WI38 (cell line): ENCODE measurements at regions not wholly inside any gene's neighbourhood (a gene's known extent, or its start where the extent isn't known, plus 50 kb on each side); places are given as distances from the start of the nearest gene placed in this dataset.
"Not testable (repeated sequence)": the region's sequence is repeated elsewhere in the genome, so short reads cannot be mapped to it uniquely, and the experiment has no call there.

Source experiments
- H3K4me3 ChIP-seq: 2 replicates; pipeline ENCODE4 v1.5.1; 2011; ENCODE audit warnings: low read depth, mild to moderate bottlenecking, control low read depth, low read length
- TF ChIP-seq, protein P1 (sequence below): IDR thresholded peaks from 2 replicates; pipeline ENCODE4 v1.5.1; 2012; ENCODE audit warnings: low read depth, mild to moderate bottlenecking, control low read depth, low read length

DNA sequence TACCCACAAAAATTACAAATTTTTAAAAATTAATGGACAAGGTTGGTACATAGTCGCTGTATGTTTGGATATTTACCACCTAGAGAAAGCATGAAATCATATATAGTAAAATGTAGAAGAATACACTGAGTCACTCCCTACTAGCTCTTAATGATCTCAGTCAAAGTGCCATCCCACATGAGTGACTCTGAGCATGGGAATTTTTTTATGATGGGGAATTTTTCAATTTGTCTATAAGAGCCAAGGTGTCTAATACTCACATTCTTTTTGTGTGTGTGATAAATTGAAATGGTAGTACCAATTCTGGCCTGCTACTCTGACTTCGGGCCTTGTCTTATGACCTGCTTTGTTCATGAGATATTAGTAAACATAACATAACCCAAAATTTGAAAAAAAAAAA lies 483.2 kb downstream of the CDH10 start:
- TF ChIP-seq, protein P1, sequence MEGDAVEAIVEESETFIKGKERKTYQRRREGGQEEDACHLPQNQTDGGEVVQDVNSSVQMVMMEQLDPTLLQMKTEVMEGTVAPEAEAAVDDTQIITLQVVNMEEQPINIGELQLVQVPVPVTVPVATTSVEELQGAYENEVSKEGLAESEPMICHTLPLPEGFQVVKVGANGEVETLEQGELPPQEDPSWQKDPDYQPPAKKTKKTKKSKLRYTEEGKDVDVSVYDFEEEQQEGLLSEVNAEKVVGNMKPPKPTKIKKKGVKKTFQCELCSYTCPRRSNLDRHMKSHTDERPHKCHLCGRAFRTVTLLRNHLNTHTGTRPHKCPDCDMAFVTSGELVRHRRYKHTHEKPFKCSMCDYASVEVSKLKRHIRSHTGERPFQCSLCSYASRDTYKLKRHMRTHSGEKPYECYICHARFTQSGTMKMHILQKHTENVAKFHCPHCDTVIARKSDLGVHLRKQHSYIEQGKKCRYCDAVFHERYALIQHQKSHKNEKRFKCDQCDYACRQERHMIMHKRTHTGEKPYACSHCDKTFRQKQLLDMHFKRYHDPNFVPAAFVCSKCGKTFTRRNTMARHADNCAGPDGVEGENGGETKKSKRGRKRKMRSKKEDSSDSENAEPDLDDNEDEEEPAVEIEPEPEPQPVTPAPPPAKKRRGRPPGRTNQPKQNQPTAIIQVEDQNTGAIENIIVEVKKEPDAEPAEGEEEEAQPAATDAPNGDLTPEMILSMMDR, result no peak
- no peak overlapping the region for H3K4me3 ChIP-seq

DNA sequence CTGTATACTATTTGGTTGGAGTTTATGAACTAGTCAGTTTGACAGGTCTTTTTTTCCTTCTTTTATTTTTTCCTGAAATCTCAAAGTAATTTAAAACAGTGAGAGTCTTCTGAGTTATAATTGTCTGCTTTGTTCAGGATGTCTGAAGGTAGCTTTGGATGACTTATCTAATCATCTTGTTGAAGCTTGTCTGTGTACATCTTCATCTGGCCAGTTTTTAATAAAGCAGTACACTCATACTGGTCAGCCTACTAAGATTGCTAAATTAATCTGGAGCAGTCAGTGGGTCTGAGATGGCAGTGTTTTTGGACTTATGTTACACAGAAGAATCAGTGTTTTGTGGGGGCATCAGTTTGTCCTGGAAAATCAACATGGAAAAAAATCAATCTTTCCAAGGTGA lies 482.4 kb downstream of the CDH10 start:
- TF ChIP-seq, protein P1, result no peak
- no peak overlapping the region for H3K4me3 ChIP-seq

DNA sequence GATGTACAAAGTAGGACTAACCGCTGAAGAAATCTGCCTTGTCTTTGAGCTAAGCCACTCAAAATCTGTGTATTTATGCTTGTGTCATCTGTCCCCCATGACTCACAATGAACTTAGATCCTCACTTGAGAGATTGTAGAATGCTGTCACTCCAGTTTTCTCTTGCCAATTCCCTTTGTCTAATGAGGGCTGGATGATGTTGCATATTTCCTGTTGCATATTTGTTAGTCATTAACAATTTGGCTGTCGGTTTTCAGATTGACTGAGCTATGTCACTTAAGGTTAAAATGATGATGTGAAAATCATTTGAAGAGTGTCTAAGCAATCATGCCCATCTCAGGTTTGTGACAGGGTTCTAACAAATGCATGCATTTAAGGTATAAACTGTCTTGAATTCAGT lies 481.7 kb downstream of the CDH10 start:
- TF ChIP-seq, protein P1, result no peak
- H3K4me3 ChIP-seq, result no peak overlapping the region

DNA sequence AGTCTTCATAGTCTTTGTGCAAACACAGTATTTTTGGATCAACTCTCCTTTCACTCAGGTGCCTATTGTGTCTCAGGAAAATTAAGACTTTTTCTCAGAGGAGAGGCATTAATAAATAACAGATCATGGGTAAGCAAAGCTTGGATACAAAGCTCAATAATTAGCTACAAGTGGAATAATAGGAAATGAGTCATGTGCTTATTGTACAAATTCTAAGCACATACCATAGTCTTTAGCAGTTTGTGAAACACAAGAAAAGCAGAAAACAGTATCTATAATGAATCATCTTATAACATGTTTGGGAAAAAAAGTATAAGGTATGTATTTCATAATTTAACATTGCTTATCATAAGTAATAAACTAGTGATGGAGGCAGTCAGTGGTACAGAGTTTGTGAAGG lies 477.0 kb downstream of the CDH10 start:
- H3K4me3 ChIP-seq, result no peak overlapping the region
- TF ChIP-seq, protein P1, result no peak

DNA sequence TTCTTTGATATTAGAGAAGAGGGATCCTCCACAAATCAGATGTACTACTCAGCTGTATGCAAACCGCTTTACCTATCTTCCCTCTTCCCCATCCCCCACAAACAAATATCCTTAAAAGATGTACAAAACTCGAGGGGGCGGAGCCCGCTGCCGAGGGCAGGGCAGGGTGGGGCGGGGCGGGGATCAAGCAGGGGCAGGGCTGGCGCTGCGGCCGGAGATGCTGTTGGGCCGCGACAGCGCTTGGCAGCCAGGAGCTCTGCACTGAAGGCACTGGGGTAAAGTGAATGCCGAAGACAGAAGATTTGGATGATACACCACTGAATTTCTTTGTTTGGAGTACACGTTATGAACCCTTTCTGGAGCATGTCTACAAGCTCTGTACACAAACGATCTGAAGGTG lies 474.8 kb downstream of the CDH10 start:
- TF ChIP-seq, protein P1, result no peak
- H3K4me3 ChIP-seq, result no peak overlapping the region

DNA sequence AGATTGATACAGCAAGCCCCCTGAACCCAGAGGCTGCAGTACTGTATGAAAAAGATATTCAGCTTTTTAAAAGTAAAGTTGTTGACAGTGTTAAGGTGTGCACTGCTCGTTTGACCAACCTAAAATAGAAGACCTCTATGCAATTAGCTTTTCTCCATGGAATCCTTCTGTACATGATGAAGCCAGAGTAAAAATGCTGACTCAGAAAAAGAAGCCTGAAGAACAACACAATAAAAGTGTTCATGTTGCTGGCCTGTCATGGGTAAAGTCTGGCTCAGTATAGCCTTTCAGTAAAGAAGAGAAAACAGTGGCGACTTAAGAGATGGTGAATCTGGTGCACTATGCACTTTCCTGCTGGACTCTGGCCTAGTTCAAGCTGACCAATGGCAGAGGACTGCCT lies 473.8 kb downstream of the CDH10 start:
- not testable (repeated sequence) for H3K4me3 ChIP-seq

DNA sequence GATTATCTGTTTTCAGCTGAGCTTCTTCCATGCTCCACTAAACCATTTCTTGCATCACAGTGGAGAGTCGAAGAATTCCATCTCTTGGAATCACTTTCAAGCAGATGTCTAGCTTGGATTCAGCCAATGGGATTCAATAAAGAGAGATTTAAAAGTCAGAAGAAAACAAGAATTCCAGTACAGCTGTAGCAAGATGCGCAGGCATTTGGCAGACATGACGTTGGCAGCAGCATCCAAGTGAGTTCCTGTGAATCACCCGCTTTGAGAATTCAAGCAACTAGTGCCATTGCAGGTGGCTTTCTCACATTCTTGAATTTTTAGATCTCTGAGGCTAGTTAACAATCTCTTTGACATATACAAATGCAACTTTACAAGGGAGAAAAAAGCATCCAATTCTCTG lies 467.0 kb downstream of the CDH10 start:
- TF ChIP-seq, protein P1, result no peak
- no peak overlapping the region for H3K4me3 ChIP-seq

DNA sequence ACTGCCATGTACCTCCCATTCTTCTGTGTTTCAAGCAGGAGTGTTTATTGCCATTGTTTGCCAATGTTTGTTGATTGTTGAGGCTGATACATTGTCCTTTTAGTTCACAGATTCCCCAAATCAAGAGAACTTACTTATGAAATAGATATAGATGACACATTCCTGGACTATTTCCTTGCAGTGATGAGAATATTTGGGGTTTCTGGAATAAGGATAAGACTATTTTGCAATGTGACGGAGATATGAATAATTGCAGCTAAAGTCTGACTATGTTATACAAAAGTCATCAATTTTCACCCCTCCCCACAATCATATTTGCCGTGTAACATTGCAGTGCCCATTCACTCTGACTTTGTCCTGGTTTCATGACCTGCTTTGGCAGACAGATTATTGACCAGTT lies 460.8 kb downstream of the CDH10 start:
- TF ChIP-seq, protein P1, result no peak
- H3K4me3 ChIP-seq, result no peak overlapping the region
